IPS-NIHi7 (cell line): ENCODE measurements at regions not wholly inside any gene's neighbourhood (a gene's known extent, or its start where the extent isn't known, plus 50 kb on each side); places are given as distances from the start of the nearest gene placed in this dataset.

Experiments
- DNase-seq: peaks from one replicate; pipeline ENCODE4 v3.0.0; 2012; ENCODE audit warnings: mixed read lengths; ENCODE audit errors: extremely low spot score

DNA sequence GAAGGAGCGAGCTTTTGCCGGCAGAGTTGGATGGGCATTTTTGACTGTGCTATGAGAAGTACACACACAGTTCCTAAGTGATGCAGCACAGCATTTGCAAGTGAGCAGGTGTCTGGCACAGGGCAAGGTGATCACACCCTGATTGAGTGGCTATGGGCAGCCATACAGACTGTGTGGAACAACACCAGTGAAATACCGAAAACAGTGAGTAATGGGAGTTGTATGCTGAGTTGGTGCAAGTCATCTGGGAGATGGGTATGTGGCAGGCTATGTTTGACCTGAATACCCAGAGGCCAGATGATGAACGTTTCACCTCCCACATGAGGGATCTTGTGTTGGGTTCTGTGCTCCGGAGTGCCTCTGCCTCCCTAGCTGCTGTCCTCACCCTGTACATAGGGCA is 53.5 kb upstream of the TIPARP start:
- no peak for DNase-seq

GRCh38 chr3:156620260-156620659 is 54.1 kb upstream of the TIPARP start:
- no peak for DNase-seq

GRCh38 chr3:156619376-156619775 is 55.0 kb upstream of the TIPARP start:
- DNase-seq = no peak

DNA sequence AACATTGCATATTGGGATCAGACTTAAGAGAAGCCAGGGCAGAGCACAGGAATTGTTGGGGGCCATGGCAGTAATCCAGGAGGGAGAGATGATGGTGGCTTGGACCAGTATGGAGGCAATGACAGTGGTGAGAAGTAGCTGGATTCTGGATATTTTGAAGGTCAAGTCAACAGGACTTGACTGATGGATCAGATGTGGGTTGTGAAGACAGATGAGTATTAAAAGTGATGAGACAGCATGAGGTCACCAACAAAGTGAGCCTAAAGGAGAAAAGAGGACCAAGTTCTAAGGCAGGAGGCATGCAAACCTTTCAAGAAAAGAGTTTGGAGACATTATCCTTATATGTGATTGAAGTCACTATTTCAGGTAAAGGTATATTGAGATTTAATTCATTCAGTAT is 56.6 kb upstream of the TIPARP start:
- no peak for DNase-seq

DNA sequence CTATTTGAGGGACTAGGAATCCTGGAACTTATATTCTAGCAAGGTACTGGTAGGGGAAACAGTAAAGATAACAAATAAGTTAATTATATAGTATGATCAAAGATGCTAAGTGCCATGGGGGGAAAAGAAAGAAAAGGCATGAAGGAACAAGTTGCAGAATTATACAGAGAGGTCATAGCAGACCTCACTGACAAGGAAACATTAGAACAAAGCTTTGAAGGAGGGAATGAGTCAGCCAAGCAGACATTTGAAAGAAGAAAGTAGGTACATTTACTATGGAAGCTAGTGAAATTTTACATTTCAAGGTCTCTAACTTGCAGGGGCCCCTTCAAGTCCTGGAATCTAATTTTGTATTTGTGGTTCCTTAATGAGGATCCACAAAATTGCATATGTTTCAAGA is 57.2 kb upstream of the TIPARP start:
- DNase-seq = no peak

GRCh38 chr3:156615592-156616173 is 58.7 kb upstream of the TIPARP start:
- no peak for DNase-seq

DNA sequence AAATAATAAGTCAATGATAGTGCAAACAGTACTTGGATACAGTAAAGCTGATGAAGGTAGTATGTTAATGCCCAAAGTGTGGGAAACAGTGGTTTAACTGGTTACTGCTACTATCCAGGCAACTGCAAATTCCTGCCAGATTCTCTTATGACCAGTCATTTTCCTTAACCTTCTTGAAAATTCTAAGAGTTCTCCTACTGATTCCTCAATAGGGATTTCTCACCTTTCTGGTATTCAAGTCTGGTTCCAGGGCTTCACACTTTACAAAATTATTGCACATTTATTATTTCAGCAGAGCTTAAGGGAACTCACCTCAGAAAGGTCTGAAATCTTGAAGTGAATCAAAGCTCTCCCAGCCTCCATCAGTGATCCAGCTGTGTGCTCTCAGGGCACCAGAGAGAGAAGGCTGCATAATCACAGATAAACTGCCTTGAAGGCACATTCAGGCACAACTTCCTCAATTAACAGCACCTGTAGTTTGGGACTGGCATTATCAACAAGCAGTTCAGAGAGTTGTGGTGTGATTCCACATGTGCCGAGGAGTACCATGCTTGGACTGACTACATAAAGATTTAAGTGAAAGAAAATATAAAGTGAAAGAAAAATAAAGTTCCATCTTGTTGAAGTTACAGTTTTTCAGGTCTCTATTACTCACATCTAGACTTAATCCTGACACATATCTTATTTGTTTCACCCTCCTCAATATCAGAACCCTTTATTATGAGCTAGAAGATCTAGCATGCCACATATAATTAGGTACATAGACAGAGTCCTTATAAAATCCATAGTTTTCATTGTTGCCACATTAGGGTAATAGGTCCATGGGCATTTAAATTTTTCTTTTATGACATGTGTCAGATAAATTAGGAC is 59.5 kb upstream of the TIPARP start:
- DNase-seq = no peak

GRCh38 chr3:156612903-156613302 is 58.0 kb upstream of the SSR3 start:
- no peak for DNase-seq

DNA sequence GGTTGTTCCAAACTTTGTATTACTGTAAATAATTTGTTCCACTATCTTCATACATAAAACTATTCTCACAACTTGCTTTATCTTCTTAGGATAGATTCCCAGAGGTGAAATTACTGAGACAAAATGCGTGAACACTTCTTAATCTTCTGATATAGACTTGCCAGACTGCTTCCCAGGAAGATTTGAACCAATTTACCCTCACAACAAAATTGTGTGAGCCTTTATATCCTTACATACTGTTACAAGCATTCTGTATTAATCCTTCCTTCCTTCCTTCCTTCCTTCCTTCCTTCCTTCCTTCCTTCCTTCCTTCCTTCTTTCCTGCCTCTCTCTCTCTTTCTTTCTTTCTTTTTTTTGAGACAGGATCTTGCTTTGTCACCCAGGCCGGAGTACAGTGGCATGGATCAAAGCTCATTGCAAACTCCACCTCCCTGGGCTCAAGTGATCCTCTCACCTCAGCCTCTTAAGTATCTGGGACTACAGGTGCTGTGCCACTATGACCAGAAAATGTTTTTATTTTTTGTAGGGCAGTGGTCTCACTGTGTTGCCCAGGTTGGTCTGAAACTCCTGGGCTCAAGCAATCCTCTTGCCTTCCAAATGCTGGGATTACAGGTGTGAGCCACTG is 57.1 kb upstream of the SSR3 start:
- no peak for DNase-seq

- DNase-seq = no peak
These were observed 55.2 kb upstream of the SSR3 start for GRCh38 chr3:156610154-156610553.

GRCh38 chr3:156609546-156609945 is 54.6 kb upstream of the SSR3 start:
- no peak for DNase-seq

DNA sequence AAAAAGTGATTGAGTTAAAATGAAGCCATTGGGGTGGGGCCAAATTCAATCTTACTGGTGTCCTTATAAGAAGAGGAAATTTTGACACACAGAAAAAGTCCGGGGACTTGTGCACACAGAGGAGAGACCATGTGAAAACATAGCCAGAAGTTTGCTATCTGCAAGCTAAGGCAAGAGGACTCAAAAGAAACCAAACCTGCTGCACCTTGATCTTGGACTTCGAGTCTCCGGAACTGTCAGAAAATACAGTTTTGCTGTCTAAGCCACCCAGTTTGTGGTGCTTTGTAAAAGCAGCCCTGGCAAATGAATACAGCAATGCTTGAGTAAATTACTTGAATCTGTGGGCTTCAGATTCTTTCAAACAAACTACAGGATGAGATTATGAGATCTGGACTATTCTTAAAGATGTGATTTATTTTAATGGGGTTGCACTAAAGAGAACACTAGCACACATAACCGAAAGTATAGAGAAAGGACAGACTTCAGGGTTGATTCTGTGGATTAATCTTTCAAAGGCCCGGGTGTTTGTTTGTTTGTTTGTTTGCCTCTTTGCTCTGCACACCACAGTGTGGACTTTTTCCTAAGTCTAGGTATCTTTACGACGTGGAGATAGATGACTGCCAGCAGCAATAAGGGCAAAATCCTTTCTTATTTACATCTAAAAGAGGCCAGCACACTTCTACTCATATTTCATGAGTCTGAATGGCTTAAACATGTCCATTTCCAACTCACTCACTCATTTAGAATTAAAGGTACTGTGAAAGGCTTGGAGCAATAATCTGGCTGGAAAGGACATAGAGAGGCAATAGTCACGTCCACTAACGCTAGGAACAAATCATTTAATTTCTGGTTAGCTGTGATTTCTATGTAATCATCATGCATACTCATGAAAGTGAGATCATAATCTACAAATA is 53.9 kb upstream of the SSR3 start:
- DNase-seq = no peak

- no peak for DNase-seq
These were observed 51.8 kb upstream of the SSR3 start for GRCh38 chr3:156606729-156607128.

DNA sequence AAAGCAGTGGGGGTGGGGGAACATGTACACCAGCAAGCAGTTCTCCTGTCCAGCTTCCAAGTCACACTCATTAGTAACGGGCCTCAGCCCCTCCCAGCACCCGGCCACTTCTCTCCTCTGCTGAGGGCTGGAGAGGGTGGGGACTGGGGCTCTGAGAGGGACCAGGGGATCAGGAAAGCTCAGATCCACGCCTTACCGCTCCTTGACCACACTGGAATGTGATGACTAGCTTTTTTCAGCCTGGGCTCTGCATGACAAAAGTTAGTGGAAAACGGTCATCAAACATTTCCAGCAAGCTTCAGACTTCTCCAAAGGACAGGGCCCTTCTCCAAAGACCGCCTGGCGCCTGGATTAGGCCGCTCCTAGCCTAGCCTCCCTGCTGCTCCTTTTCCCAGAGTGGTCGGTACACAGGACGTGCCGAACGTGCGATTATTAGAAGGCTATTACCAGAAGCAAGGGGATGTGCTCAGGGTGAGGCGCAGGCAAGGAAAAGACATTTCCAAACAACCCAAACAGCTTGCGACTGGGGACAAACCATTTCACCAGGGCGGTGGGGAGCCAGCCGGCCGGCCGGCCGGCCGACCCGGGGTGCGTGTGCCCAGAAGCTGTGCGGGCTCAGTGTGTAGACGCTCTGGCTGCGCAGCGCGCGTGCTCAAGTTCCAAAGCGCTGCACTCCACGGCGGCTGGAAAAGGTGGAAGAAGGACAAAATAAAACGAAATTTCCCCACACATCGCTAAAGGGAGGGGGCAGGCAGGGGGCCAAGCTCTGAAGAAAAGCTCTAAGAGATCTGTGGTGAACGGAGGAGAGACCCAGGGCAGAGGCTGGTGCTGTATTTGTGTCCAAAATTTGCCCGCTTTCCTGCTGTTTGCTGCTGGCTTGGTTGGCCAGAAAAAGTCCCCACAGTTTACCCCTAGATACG is 51.0 kb upstream of the SSR3 start:
- DNase-seq = peak; percentile 67

GRCh38 chr3:156604642-156605144 is 49.8 kb upstream of the SSR3 start:
- no peak for DNase-seq
